MG63 (cell line): ENCODE measurements at regions not wholly inside any gene's neighbourhood (a gene's known extent, or its start where the extent isn't known, plus 50 kb on each side); places are given as distances from the start of the nearest gene placed in this dataset.
"Not testable (repeated sequence)": the region's sequence is repeated elsewhere in the genome, so short reads cannot be mapped to it uniquely, and the experiment has no call there.

ENCODE experiments used
- DNase-seq: peaks from one replicate; pipeline ENCODE4 v3.0.0-alpha.2; 2020
- H3K27me3 ChIP-seq: fragments of 250-450 bp; sonication (Bioruptor Pico); 2 replicates; pipeline ENCODE4 v1.5.1; 2020; ENCODE audit warnings: mild to moderate bottlenecking, moderate library complexity
- H3K36me3 ChIP-seq: fragments of 250-450 bp; sonication (Bioruptor Pico); 2 replicates; pipeline ENCODE4 v1.5.1; 2020; ENCODE audit warnings: mild to moderate bottlenecking, moderate library complexity
- H3K4me3 ChIP-seq: fragments of 250-450 bp; sonication (Bioruptor Pico); 2 replicates; pipeline ENCODE4 v1.5.1; 2020; ENCODE audit warnings: mild to moderate bottlenecking, moderate library complexity
- H3K9me3 ChIP-seq: fragments of 250-450 bp; sonication (Bioruptor Pico); 2 replicates; pipeline ENCODE4 v1.5.1; 2020; ENCODE audit warnings: mild to moderate bottlenecking, moderate library complexity

- no peak overlapping the region for H3K4me3 ChIP-seq
Measured at GRCh38 chr6:50467931-50468330, 245.4 kb upstream of the TFAP2D start.

DNA sequence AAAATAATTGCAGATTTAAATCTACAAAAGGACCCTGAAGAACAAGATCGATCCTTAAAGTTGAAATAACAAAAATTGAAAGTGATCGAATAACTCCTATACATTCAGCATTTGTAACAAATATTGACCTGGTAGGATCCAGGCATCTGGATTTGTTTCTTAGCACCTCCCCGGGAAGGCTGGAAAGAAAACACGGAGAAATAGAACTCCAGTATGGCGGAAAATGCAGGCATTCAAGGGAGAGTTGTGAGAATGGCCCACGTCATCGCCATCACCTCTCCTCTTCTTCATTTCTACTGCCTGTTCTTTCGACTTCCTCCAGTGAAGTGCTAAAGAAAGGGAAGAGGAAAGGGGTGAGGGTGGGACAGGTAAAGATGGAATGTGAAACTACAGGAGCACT, 242.3 kb upstream of the TFAP2D start:
- H3K9me3 ChIP-seq: no peaks in the 10 kb centered on the region
- no peak for DNase-seq
- H3K36me3 ChIP-seq: no peaks in the 10 kb centered on the region
- H3K27me3 ChIP-seq: no peaks in the 10 kb centered on the region
- H3K4me3 ChIP-seq: no peak overlapping the region

More at GRCh38 chr6:50467931-50468330, 245.4 kb upstream of the TFAP2D start:
- no peaks in the 10 kb centered on the region for H3K27me3 ChIP-seq
- DNase-seq: no peak
- no peaks in the 10 kb centered on the region for H3K9me3 ChIP-seq
- no peaks in the 10 kb centered on the region for H3K36me3 ChIP-seq

DNA sequence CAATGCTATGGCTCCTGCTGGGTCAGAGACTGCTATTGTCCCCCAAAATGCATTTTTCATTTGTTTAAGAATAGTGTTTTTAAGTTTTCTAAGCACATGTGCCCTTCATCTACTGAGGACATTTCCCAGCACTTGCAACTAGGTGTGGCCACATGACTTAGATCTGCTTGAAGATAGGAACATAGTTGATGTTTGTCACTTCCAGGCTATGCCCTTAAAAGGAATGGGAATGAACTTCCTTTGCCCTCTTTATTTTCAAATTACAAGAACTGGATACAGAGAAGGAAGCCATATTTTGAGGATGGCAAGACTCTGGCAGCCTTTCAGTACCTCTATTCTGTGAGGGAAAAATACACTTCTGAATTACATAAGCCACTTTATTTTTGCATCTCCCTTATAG, 203.0 kb upstream of the TFAP2D start:
- Histone ChIP-seq H3K9me3 (no peaks in the 10 kb centered on the region), H3K4me3 (no peak overlapping the region), H3K36me3 (no peaks in the 10 kb centered on the region), H3K27me3 (no peaks in the 10 kb centered on the region)
- no peak for DNase-seq

- Histone ChIP-seq H3K27me3 (no peaks in the 10 kb centered on the region), H3K4me3 (no peak overlapping the region), H3K9me3 (no peaks in the 10 kb centered on the region), H3K36me3 (no peaks in the 10 kb centered on the region)
- no peak for DNase-seq
Measured at GRCh38 chr6:50520326-50521266, 192.7 kb upstream of the TFAP2D start.

GRCh38 chr6:50524341-50524740, 189.0 kb upstream of the TFAP2D start:
- no peaks in the 10 kb centered on the region for H3K27me3 ChIP-seq
- H3K4me3 ChIP-seq: no peak overlapping the region
- DNase-seq: no peak
- H3K36me3 ChIP-seq: no peaks in the 10 kb centered on the region
- no peaks in the 10 kb centered on the region for H3K9me3 ChIP-seq

GRCh38 chr6:50527985-50528384, 185.3 kb upstream of the TFAP2D start:
- Histone ChIP-seq H3K36me3 (no peaks in the 10 kb centered on the region), H3K4me3 (no peak overlapping the region), H3K9me3 (no peaks in the 10 kb centered on the region), H3K27me3 (no peaks in the 10 kb centered on the region)
- DNase-seq: no peak

GRCh38 chr6:50539447-50539846, 173.9 kb upstream of the TFAP2D start:
- DNase-seq: no peak
- no peak overlapping the region for H3K4me3 ChIP-seq
- no peaks in the 10 kb centered on the region for H3K27me3 ChIP-seq
- no peaks in the 10 kb centered on the region for H3K9me3 ChIP-seq
- no peaks in the 10 kb centered on the region for H3K36me3 ChIP-seq

GRCh38 chr6:50541941-50542340, 171.4 kb upstream of the TFAP2D start:
- Histone ChIP-seq H3K27me3 (no peaks in the 10 kb centered on the region), H3K4me3 (no peak overlapping the region), H3K36me3 (no peaks in the 10 kb centered on the region), H3K9me3 (no peaks in the 10 kb centered on the region)
- no peak for DNase-seq

DNA sequence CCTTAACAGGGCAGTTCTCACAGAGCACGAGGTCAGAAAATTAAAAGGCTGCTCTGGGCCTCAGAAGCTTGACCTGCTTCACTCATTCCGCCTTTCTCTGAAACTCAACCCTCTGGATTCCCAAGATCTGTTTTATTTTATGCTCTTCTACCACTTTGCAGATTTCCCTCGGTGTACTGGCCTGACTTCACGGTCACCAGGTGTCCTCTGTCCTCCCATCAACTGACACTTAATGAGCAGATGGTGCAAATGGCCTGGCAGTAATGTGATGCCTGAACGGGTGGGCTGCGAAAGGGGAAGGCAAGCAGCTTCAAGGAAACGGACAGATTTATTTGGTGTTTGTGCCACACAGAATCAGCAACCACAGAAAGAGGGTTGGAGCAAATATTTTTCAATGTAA, 169.7 kb upstream of the TFAP2D start:
- DNase-seq: no peak
- Histone ChIP-seq H3K27me3 (no peaks in the 10 kb centered on the region), H3K9me3 (no peaks in the 10 kb centered on the region), H3K36me3 (no peaks in the 10 kb centered on the region), H3K4me3 (no peak overlapping the region)

DNA sequence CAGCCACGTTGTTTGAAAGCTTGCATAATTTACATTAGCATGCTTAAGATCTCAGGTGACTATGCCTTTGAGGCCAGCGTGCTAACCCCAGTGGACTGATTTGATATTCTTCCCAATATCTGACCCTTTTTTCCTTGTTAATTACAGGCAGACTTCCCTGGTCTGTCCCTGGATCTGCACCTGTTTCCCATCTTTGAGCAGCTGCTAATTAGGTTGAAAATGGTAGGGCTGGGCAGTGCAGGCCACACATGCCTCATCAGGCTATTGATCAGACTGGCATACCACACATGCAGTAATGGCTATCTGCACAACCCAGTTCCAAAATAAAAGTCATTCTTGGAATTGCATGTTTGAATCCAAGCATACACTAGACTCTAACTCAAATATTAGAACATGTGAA, 164.3 kb upstream of the TFAP2D start:
- DNase-seq: no peak
- Histone ChIP-seq H3K4me3 (no peak overlapping the region), H3K9me3 (no peaks in the 10 kb centered on the region), H3K36me3 (no peaks in the 10 kb centered on the region), H3K27me3 (no peaks in the 10 kb centered on the region)

GRCh38 chr6:50549475-50549874, 163.9 kb upstream of the TFAP2D start:
- H3K9me3 ChIP-seq: no peaks in the 10 kb centered on the region
- no peaks in the 10 kb centered on the region for H3K36me3 ChIP-seq
- no peak for DNase-seq
- no peaks in the 10 kb centered on the region for H3K27me3 ChIP-seq
- H3K4me3 ChIP-seq: no peak overlapping the region

GRCh38 chr6:50555982-50556381, 157.3 kb upstream of the TFAP2D start:
- Histone ChIP-seq H3K9me3 (no peaks in the 10 kb centered on the region), H3K4me3 (no peak overlapping the region), H3K27me3 (no peaks in the 10 kb centered on the region), H3K36me3 (no peaks in the 10 kb centered on the region)
- DNase-seq: no peak

DNA sequence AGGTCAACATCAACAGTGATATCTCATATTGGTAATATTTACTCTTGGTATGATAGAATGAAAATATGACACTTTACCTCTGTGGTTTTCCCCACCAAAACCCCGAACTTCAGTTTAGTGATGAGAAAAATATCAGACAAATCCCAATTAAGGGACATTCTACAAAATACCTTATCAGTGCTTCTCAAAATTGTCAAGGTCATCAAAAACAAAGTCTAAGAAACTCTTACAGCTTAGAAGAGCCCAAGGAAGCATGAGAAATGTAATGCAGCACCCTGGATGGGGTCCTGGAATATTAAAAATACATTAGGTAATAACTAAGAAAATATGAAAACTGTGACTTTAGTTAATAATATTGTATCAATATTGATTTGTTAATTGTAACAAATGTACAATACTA, 148.3 kb upstream of the TFAP2D start:
- Histone ChIP-seq H3K9me3 (no peaks in the 10 kb centered on the region), H3K4me3 (no peak overlapping the region), H3K36me3 (no peaks in the 10 kb centered on the region), H3K27me3 (no peaks in the 10 kb centered on the region)
- no peak for DNase-seq

GRCh38 chr6:50571230-50571629, 142.1 kb upstream of the TFAP2D start:
- H3K36me3 ChIP-seq, H3K4me3 ChIP-seq, H3K9me3 ChIP-seq, DNase-seq, H3K27me3 ChIP-seq: not testable (repeated sequence)

DNA sequence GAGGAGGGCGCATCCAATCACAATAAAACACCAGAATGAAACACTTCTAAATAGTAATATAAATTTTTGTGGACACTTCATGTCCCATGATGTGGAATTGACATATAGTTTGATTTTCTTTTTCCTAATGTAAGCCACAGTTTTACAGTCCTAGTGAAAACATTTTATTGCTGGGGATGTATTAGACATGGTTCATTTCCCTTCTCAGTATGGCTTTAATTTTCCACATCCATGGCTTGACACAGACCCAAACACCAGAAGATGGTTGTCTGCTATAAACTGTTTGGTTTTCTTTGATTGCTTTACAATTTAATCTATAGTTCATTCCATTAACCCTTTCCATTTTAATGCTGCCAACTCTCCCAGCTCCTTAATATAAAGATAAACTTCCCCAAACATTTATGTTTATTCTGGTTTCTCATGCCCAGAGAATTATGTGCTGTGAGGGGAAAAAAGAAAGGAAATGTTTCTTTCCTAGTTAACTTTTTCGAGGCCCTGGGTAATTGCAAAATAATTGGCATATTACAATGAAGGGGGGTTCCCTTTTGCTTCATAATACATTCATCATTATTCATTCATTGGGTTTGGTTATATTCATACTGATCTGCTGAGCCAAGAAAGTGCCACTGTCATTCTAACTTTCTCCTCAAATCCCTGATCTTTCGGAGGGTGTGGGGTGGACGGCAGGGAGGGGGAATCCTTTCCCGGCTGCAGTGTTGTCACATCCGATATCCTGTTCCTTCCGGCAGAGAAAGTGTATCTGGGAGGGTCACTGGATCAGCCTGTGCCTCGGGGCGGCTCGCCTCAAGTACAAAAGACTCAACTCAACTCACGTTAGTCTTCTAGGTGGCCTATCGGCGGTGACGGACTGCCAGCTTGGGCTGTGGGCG, 127.6 kb upstream of the TFAP2D start:
- H3K36me3 ChIP-seq: no peaks in the 10 kb centered on the region
- no peak overlapping the region for H3K4me3 ChIP-seq
- DNase-seq: no peak
- H3K9me3 ChIP-seq: no peaks in the 10 kb centered on the region
- no peaks in the 10 kb centered on the region for H3K27me3 ChIP-seq

GRCh38 chr6:50586331-50586675, 127.0 kb upstream of the TFAP2D start:
- no peak for DNase-seq
- H3K4me3 ChIP-seq: no peak overlapping the region
- no peaks in the 10 kb centered on the region for H3K27me3 ChIP-seq
- no peaks in the 10 kb centered on the region for H3K9me3 ChIP-seq
- H3K36me3 ChIP-seq: no peaks in the 10 kb centered on the region

- H3K27me3 ChIP-seq: no peaks in the 10 kb centered on the region
- no peaks in the 10 kb centered on the region for H3K36me3 ChIP-seq
- H3K4me3 ChIP-seq: no peak overlapping the region
- DNase-seq: no peak
- H3K9me3 ChIP-seq: no peaks in the 10 kb centered on the region
Measured at GRCh38 chr6:50589751-50590470, 123.4 kb upstream of the TFAP2D start.
